GM21576 (cell line): ENCODE measurements at regions not wholly inside any gene's neighbourhood (a gene's known extent, or its start where the extent isn't known, plus 50 kb on each side); places are given as distances from the start of the nearest gene placed in this dataset.

Source experiments
- ATAC-seq: cut with Tn5 transposase; IDR thresholded peaks from one replicate; pipeline ENCODE4 v1.9.1; 2021; ENCODE audit warnings: mild to moderate bottlenecking, moderate library complexity; ENCODE audit not compliant: unreplicated experiment

GRCh38 chr5:125190232-125191087 is 444.0 kb upstream of the ZNF608 start:
- ATAC-seq, result no peak

- ATAC-seq, result no peak
Observed at GRCh38 chr5:125194883-125195282, 448.4 kb upstream of the ZNF608 start.

- ATAC-seq, result no peak
Observed at GRCh38 chr5:125196481-125197111, 450.2 kb upstream of the ZNF608 start.

GRCh38 chr5:125197321-125197720 is 450.9 kb upstream of the ZNF608 start:
- no peak for ATAC-seq

- no peak for ATAC-seq
Observed at GRCh38 chr5:125198270-125198974, 452.0 kb upstream of the ZNF608 start.

- no peak for ATAC-seq
Observed at GRCh38 chr5:125199373-125199772, 452.9 kb upstream of the ZNF608 start.

GRCh38 chr5:125199968-125200865 is 453.8 kb upstream of the ZNF608 start:
- ATAC-seq, result no peak

GRCh38 chr5:125200866-125201373 is 454.5 kb upstream of the ZNF608 start:
- no peak for ATAC-seq

- no peak for ATAC-seq
Observed at GRCh38 chr5:125201446-125202052, 455.1 kb upstream of the ZNF608 start.

- ATAC-seq, result no peak
Observed at GRCh38 chr5:125202353-125202752, 455.9 kb upstream of the ZNF608 start.

GRCh38 chr5:125202871-125203438 is 456.5 kb upstream of the ZNF608 start:
- ATAC-seq, result no peak

- no peak for ATAC-seq
Observed at GRCh38 chr5:125203912-125204311, 457.5 kb upstream of the ZNF608 start.

- no peak for ATAC-seq
Observed at GRCh38 chr5:125205601-125206225, 459.3 kb upstream of the ZNF608 start.

- ATAC-seq, result no peak
Observed at GRCh38 chr5:125207856-125208255, 461.4 kb upstream of the ZNF608 start.

GRCh38 chr5:125209650-125210049 is 463.2 kb upstream of the ZNF608 start:
- ATAC-seq, result no peak

GRCh38 chr5:125210242-125210947 is 464.0 kb upstream of the ZNF608 start:
- ATAC-seq, result no peak

- ATAC-seq, result peak; percentile 96
Observed at GRCh38 chr5:125214080-125214479, 467.6 kb upstream of the ZNF608 start.

GRCh38 chr5:125215593-125215992 is 469.2 kb upstream of the ZNF608 start:
- ATAC-seq, result no peak

- no peak for ATAC-seq
Observed at GRCh38 chr5:125219710-125220109, 473.3 kb upstream of the ZNF608 start.
